ENCODE measurements at regions not wholly inside any gene's neighbourhood (a gene's known extent, or its start where the extent isn't known, plus 50 kb on each side); places are given as distances from the start of the nearest gene placed in this dataset.

GRCh38 chr3:116767726-116768125, 58.1 kb downstream of the TUSC7 start:
- H3K4me3 ChIP-seq: no peak overlapping the region
- H3K27ac ChIP-seq: no peak overlapping the region
- no peak for DNase-seq (ENCODE audit: low spot score)
- TF ChIP-seq, protein P1, sequence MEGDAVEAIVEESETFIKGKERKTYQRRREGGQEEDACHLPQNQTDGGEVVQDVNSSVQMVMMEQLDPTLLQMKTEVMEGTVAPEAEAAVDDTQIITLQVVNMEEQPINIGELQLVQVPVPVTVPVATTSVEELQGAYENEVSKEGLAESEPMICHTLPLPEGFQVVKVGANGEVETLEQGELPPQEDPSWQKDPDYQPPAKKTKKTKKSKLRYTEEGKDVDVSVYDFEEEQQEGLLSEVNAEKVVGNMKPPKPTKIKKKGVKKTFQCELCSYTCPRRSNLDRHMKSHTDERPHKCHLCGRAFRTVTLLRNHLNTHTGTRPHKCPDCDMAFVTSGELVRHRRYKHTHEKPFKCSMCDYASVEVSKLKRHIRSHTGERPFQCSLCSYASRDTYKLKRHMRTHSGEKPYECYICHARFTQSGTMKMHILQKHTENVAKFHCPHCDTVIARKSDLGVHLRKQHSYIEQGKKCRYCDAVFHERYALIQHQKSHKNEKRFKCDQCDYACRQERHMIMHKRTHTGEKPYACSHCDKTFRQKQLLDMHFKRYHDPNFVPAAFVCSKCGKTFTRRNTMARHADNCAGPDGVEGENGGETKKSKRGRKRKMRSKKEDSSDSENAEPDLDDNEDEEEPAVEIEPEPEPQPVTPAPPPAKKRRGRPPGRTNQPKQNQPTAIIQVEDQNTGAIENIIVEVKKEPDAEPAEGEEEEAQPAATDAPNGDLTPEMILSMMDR (IDR thresholded peaks at IDR 0.05): no peak

- H3K4me3 ChIP-seq: no peak overlapping the region
- TF ChIP-seq, protein P1 (IDR thresholded peaks at IDR 0.05): peak; percentile 73
- DNase-seq (ENCODE audit: low spot score): no peak
- no peak overlapping the region for H3K27ac ChIP-seq
Measured at GRCh38 chr3:116770815-116771450, 61.4 kb downstream of the TUSC7 start.

DNA sequence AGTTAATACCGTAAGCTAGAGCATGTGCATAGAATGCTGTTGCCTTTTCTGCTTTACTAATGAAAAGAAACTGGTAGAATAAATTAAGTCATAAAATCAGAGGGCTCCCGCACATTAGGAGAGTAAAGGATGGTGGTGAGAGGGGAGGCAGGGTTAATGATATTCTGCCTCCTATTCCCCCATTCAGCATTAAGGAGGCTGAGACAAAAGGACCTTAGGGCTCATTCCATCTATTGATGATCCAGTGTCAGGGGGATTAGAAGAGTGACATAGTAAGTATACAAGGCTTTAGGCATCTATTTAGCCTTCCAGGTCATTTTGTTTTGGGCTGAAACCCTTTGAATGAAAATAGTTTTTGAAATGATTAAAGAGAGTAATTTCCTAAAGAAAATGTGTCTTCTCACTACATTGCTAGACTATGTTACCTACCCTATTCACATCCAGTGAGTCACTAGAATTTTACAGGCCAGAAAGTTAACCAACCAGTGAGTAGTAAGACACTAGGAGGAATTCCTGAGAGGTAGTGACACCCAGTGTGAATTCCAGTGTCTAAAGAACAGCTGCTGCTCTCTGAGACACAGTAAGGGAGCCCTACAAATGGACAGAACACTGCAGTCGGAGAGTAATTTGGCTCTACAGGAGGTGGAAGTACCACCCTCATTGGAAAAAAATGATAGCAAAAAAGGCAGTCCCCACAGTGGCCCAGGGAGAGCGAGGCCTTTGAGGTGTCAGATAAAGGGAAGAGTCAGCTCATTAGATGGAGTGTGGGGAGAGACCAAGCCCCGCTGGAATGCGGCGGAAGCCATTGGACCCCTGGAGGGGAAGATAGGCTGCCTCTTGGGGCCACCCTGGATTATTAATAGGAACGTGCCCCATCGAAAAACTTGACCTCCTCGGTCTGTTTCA, 67.6 kb downstream of the TUSC7 start:
- DNase-seq (ENCODE audit: low spot score): no peak

DNA sequence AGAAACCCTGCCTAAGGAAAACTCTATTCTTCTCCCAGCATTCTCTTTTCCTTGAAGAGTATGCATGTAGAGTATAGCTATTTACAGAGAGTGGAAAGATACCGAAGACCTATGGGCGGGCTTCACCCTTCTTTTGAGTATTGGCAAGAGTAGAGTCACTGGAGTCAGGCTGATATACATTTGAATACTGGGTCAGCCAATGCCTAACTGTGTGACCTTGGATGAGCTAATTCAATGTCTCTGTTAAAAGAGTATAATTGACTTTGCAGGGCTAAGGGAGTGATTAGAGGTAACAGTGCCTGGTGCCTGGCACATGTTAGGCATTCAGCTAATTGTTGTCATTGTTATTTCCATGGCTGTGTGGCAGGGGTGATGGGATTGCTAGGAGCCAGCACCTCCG, 75.6 kb downstream of the TUSC7 start:
- DNase-seq (ENCODE audit: low spot score): no peak
- TF ChIP-seq, protein P1 (IDR thresholded peaks at IDR 0.05): no peak
- Histone ChIP-seq H3K4me3 (no peak overlapping the region), H3K27ac (no peak overlapping the region)

More for the DNA sequence above, 67.6 kb downstream of the TUSC7 start:
- Histone ChIP-seq H3K27ac (no peak overlapping the region), H3K4me3 (no peak overlapping the region)
- TF ChIP-seq, protein P1 (IDR thresholded peaks at IDR 0.05): no peak

GRCh38 chr3:116802651-116803050, 93.1 kb downstream of the TUSC7 start:
- DNase-seq (ENCODE audit: low spot score): no peak
- TF ChIP-seq, protein P1 (IDR thresholded peaks at IDR 0.05): no peak
- Histone ChIP-seq H3K4me3 (no peak overlapping the region), H3K27ac (no peak overlapping the region)

DNA sequence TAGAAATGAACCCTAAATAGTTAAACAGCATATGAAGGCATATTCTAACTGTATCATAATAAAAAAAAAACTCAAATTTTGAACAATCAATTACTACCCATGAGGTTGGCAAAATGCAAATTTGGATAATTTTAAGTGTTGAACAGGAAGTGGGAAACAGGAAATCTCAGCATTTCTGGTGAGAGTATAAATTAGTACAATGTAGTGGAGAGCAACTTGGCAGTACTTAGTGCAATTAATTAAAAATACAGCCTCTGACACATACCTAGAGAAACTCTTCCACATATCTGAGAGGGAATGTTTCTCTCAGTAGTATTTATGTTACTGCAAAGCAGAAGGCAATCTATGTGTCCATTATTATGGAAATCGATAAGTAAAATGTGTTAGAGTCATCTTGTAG, 96.8 kb downstream of the TUSC7 start:
- DNase-seq (ENCODE audit: low spot score): no peak
- H3K4me3 ChIP-seq: no peak overlapping the region
- TF ChIP-seq, protein P1 (IDR thresholded peaks at IDR 0.05): no peak
- no peak overlapping the region for H3K27ac ChIP-seq

All from coronary artery (tissue), 2 donors.